ENCODE measurements at regions not wholly inside any gene's neighbourhood (a gene's known extent, or its start where the extent isn't known, plus 50 kb on each side); places are given as distances from the start of the nearest gene placed in this dataset.

DNA sequence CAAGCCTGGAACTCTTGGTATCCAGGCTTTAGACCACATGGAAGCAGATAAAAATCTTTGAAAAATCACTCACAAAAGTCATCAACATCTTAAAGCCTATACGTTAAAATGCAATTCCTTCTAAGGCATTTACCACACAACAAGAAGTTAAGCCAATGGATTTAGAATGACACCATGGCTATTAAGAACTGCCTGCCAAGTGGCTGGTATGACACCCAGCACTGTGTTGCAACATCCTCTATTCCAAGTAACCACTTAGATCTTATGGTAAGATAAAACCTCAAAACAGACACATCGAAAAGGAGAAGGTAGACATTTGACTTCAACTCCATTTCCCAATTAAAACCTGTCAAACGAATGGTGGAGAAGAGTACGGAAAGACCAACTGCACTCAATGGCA lies 344.2 kb upstream of the SLC30A5 start:
- in situ Hi-C loops (cut with MboI; ENCODE audit: low sequenced_read_pairs, unreplicated experiment), result no loop called here
- TF ChIP-seq, protein P1, sequence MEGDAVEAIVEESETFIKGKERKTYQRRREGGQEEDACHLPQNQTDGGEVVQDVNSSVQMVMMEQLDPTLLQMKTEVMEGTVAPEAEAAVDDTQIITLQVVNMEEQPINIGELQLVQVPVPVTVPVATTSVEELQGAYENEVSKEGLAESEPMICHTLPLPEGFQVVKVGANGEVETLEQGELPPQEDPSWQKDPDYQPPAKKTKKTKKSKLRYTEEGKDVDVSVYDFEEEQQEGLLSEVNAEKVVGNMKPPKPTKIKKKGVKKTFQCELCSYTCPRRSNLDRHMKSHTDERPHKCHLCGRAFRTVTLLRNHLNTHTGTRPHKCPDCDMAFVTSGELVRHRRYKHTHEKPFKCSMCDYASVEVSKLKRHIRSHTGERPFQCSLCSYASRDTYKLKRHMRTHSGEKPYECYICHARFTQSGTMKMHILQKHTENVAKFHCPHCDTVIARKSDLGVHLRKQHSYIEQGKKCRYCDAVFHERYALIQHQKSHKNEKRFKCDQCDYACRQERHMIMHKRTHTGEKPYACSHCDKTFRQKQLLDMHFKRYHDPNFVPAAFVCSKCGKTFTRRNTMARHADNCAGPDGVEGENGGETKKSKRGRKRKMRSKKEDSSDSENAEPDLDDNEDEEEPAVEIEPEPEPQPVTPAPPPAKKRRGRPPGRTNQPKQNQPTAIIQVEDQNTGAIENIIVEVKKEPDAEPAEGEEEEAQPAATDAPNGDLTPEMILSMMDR (IDR thresholded peaks at IDR 0.05; ENCODE audit: borderline replicate concordance, control extremely low read depth, extremely low read depth, insufficient read depth, missing control alignments), result no peak
- no peak for DNase-seq (ENCODE audit: low spot score)

DNA sequence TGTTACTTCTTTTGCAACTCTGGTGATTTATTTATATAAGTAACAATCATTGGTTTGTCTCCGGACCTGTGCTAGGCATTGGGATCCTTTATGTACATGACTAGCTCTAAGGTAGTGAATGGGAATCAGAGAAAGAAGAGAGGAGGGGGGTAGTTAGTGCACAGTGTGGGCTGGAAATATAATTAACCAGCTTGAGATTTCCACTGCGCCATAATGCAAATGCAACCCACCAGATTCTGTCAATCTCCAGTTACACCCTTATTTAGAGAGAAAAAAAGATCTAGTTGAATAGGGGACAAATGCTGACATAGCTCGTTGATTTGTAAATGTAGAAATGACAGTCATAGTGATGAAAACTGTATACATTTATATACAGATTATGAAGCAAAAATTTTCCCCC lies 342.2 kb upstream of the SLC30A5 start:
- TF ChIP-seq, protein P1 (IDR thresholded peaks at IDR 0.05; ENCODE audit: borderline replicate concordance, control extremely low read depth, extremely low read depth, insufficient read depth, missing control alignments), result no peak
- DNase-seq (ENCODE audit: low spot score), result no peak
- in situ Hi-C loops (cut with MboI; ENCODE audit: low sequenced_read_pairs, unreplicated experiment), result no loop called here

DNA sequence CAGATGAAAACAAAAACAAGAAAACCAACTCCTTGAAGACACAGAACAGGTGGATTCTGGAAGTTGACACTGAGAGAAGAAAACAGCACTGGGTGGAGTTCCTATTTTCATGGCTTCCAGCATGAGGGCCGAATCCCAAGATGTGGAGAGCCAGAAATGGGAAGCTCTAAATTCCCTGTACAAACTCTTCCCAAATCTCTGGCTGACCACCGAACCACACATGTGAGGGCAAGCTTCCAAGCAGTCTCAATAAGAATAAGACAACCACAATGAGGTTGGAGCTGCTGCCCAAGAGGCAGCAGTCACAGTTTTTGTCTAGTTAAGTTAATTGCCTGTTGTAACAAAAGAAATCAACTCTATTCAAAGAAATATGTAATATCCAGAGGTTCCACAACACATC lies 339.3 kb upstream of the SLC30A5 start:
- in situ Hi-C loops (cut with MboI; ENCODE audit: low sequenced_read_pairs, unreplicated experiment), result no loop called here
- DNase-seq (ENCODE audit: low spot score), result no peak
- TF ChIP-seq, protein P1 (IDR thresholded peaks at IDR 0.05; ENCODE audit: borderline replicate concordance, control extremely low read depth, extremely low read depth, insufficient read depth, missing control alignments), result no peak

DNA sequence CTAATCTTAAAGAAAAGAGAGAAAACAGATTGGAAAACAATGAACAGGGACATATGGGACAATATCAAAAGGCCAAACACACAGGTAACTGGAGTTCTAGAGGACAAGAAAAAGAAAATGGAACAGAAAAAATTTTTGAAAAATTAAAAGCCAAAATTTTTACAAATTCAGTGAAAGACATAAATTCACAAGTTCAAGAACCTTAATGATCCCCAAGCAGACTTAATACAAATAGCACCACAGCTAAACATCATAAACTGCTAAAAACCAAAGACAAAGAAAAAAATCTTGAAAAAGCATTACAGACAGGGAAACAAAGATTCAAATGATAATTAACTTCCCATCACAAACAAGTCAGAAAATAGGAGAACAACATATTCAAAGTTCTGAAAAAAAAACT lies 338.5 kb upstream of the SLC30A5 start:
- no peak for DNase-seq (ENCODE audit: low spot score)
- TF ChIP-seq, protein P1 (IDR thresholded peaks at IDR 0.05; ENCODE audit: borderline replicate concordance, control extremely low read depth, extremely low read depth, insufficient read depth, missing control alignments), result no peak
- in situ Hi-C loops (cut with MboI; ENCODE audit: low sequenced_read_pairs, unreplicated experiment), result no loop called here

DNA sequence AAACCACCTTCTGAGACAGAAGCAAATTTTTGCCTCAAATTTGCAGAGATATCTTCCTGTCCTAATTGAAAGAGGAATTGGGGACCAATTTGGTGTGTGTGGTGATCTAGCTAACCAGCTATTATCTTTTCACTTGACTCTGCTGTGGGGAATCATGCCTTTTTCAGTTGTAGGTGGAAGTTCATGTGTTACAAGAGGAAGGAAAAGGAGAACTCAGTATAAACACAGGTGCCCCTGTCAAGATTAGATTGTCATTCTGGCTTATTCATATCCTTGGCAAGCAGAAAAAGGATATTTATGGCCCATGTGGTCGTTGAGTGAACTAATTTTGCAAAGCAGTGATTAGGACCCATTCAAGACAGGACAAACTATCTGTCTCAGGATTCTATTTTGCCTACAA lies 336.8 kb upstream of the SLC30A5 start:
- DNase-seq (ENCODE audit: low spot score), result no peak
- in situ Hi-C loops (cut with MboI; ENCODE audit: low sequenced_read_pairs, unreplicated experiment), result no loop called here
- TF ChIP-seq, protein P1 (IDR thresholded peaks at IDR 0.05; ENCODE audit: borderline replicate concordance, control extremely low read depth, extremely low read depth, insufficient read depth, missing control alignments), result no peak

DNA sequence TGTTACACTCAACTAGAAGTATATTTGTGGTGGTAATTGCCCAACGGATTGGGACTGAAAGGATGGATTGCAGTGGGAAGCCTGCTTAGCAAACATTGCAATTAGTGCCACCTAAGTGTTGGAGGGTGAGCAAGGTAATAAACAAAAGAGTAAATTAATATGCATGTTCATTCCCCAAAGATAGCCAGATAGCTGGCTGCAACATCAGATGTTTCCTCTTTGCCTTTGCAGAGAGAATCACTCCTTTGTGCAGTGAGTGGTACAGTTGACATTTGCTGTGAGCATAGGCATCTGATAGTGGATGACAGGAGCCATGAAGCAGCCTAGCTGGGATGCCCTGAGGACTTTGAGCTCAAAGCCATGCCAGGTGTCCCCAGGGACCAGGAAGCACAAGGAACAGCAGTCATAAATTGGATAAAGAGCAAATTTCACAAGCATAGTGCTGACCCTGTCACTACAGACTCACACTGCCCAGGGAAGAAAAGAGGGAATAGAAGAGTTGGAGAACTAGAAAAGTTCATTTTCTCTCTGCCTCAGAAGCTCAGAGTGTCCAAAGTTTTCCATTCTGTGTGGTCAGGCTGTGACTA lies 336.1 kb upstream of the SLC30A5 start:
- in situ Hi-C loops (cut with MboI; ENCODE audit: low sequenced_read_pairs, unreplicated experiment), result no loop called here
- DNase-seq (ENCODE audit: low spot score), result no peak
- TF ChIP-seq, protein P1 (IDR thresholded peaks at IDR 0.05; ENCODE audit: borderline replicate concordance, control extremely low read depth, extremely low read depth, insufficient read depth, missing control alignments), result no peak

Data from GM13976 (cell line).